ENCODE measurements at regions not wholly inside any gene's neighbourhood (a gene's known extent, or its start where the extent isn't known, plus 50 kb on each side); places are given as distances from the start of the nearest gene placed in this dataset.
"Not testable (repeated sequence)": the region's sequence is repeated elsewhere in the genome, so short reads cannot be mapped to it uniquely, and the experiment has no call there.

- no peak for DNase-seq (ENCODE audit: low read depth)
- TF ChIP-seq CTCF (IDR thresholded peaks at IDR 0.05; ENCODE audit: insufficient read depth, low read length), result no peak
- no peak overlapping the region for H3K4me3 ChIP-seq (ENCODE audit: low read depth, low read length)
Measured at GRCh38 chr2:194842871-194843270, 814.2 kb upstream of the SLC39A10 start.

GRCh38 chr2:194834371-194834770 is 822.7 kb upstream of the SLC39A10 start:
- not testable (repeated sequence) for DNase-seq (ENCODE audit: low read depth); H3K4me3 ChIP-seq (ENCODE audit: low read depth, low read length)

GRCh38 chr2:194826241-194826640 is 830.8 kb upstream of the SLC39A10 start:
- H3K4me3 ChIP-seq (ENCODE audit: low read depth, low read length), result no peak overlapping the region
- DNase-seq (ENCODE audit: low read depth), result no peak
- no peak for TF ChIP-seq CTCF (IDR thresholded peaks at IDR 0.05; ENCODE audit: insufficient read depth, low read length)

- H3K4me3 ChIP-seq (ENCODE audit: low read depth, low read length), result no peak overlapping the region
- no peak for TF ChIP-seq CTCF (IDR thresholded peaks at IDR 0.05; ENCODE audit: insufficient read depth, low read length)
- no peak for DNase-seq (ENCODE audit: low read depth)
Measured at GRCh38 chr2:194824450-194824849, 832.6 kb upstream of the SLC39A10 start.

- no peak for DNase-seq (ENCODE audit: low read depth)
- TF ChIP-seq CTCF (IDR thresholded peaks at IDR 0.05; ENCODE audit: insufficient read depth, low read length), result no peak
- H3K4me3 ChIP-seq (ENCODE audit: low read depth, low read length), result no peak overlapping the region
Measured at GRCh38 chr2:194822657-194823056, 834.4 kb upstream of the SLC39A10 start.

- no peak for TF ChIP-seq CTCF (IDR thresholded peaks at IDR 0.05; ENCODE audit: insufficient read depth, low read length)
- no peak for DNase-seq (ENCODE audit: low read depth)
- H3K4me3 ChIP-seq (ENCODE audit: low read depth, low read length), result no peak overlapping the region
Measured at GRCh38 chr2:194822097-194822496, 834.9 kb upstream of the SLC39A10 start.

GRCh38 chr2:194819367-194819766 is 837.7 kb upstream of the SLC39A10 start:
- no peak for DNase-seq (ENCODE audit: low read depth)
- H3K4me3 ChIP-seq (ENCODE audit: low read depth, low read length), result no peak overlapping the region
- TF ChIP-seq CTCF (IDR thresholded peaks at IDR 0.05; ENCODE audit: insufficient read depth, low read length), result no peak

Measured in fibroblast of the aortic adventitia (primary cell).